ENCODE measurements at regions not wholly inside any gene's neighbourhood (a gene's known extent, or its start where the extent isn't known, plus 50 kb on each side); places are given as distances from the start of the nearest gene placed in this dataset.

DNA sequence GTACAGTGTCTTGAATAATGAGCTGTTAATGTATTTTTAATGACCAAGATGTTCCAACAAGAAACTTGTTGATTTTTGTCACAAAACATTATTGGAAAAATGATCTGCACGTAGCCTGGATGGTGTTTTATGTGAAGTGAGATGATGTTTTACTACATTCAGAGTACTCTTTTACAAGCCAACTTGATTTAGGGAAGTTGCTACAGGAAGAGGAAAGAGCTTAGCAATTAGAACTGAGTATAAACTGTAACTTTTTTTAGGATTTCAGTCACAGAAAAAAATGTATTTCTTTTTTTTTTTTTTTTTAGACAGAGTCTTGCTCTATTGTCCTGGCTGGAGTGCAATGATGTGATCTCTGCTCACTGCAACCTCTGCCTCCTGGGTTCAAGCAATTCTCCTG, 113.6 kb upstream of the ADRA1B start:
- TF ChIP-seq, protein P1, sequence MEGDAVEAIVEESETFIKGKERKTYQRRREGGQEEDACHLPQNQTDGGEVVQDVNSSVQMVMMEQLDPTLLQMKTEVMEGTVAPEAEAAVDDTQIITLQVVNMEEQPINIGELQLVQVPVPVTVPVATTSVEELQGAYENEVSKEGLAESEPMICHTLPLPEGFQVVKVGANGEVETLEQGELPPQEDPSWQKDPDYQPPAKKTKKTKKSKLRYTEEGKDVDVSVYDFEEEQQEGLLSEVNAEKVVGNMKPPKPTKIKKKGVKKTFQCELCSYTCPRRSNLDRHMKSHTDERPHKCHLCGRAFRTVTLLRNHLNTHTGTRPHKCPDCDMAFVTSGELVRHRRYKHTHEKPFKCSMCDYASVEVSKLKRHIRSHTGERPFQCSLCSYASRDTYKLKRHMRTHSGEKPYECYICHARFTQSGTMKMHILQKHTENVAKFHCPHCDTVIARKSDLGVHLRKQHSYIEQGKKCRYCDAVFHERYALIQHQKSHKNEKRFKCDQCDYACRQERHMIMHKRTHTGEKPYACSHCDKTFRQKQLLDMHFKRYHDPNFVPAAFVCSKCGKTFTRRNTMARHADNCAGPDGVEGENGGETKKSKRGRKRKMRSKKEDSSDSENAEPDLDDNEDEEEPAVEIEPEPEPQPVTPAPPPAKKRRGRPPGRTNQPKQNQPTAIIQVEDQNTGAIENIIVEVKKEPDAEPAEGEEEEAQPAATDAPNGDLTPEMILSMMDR (IDR thresholded peaks at IDR 0.05; ENCODE audit: insufficient read depth, low read depth, low read length) = no peak
- no peak for TF ChIP-seq EZH2 (IDR thresholded peaks at IDR 0.05; ENCODE audit: insufficient read depth, low read length)
